HEK293 (cell line): ENCODE measurements at regions not wholly inside any gene's neighbourhood (a gene's known extent, or its start where the extent isn't known, plus 50 kb on each side); places are given as distances from the start of the nearest gene placed in this dataset.

ENCODE experiments used
- CTCF ChIA-PET: fragments of 350-600 bp; formaldehyde crosslinking; extraction: SDS; loops from one replicate; lab custom pipeline; 2021; ENCODE audit warnings: antibody characterized with exemption; lab: Yijun Ruan, JAX
- POLR2A ChIA-PET: fragments of 300-600 bp; formaldehyde crosslinking; extraction: SDS; loops from one replicate; lab custom pipeline; 2020; ENCODE audit warnings: antibody characterized with exemption, inconsistent platforms; lab: Yijun Ruan, JAX
- H3K27ac ChIP-seq: fragments of 200-500 bp; sonication (Bioruptor generic); 2 replicates; pipeline ENCODE4 v1.5.1; 2014; ENCODE audit warnings: low read depth, low read length, control low read depth, inconsistent platforms; ENCODE audit errors: extremely low read depth
- H3K36me3 ChIP-seq, 2 experiments: fragments of 200-500 bp in 1 of 2; sonication (Bioruptor generic) in 1 of 2; 1 replicate in 1 of 2; 2 replicates in 1 of 2; pipeline ENCODE4 v1.5.1; 2014 to 2017; ENCODE audit warnings: inconsistent platforms in 2 of 2, low read length in 2 of 2; ENCODE audit not compliant: control insufficient read depth in 2 of 2, insufficient read depth in 1 of 2
- H3K4me1 ChIP-seq: fragments of 200-500 bp; sonication (Bioruptor generic); 2 replicates; pipeline ENCODE4 v1.5.1; 2014; ENCODE audit warnings: mild to moderate bottlenecking, low read length, inconsistent platforms; ENCODE audit not compliant: control insufficient read depth, insufficient read depth
- H3K4me3 ChIP-seq: 2 replicates; pipeline ENCODE4 v1.5.1; 2011; ENCODE audit warnings: low read depth, mild to moderate bottlenecking, control low read depth, low read length, moderate library complexity
- H3K9me3 ChIP-seq: fragments of 200-500 bp; sonication (Bioruptor generic); 2 replicates; pipeline ENCODE4 v1.5.1; 2014; ENCODE audit warnings: low read depth, low read length, inconsistent platforms; ENCODE audit not compliant: control insufficient read depth, insufficient read depth
- GLI4 ChIP-seq: fragments of 450-650 bp; formaldehyde crosslinking; IDR thresholded peaks from 2 replicates; pipeline ENCODE4 v1.5.1; 2016; ENCODE audit warnings: missing biosample characterization, missing genetic modification characterization
- KLF7 ChIP-seq: fragments of 450-650 bp; formaldehyde crosslinking; IDR thresholded peaks from 2 replicates; pipeline ENCODE4 v1.5.1; 2016; ENCODE audit warnings: missing biosample characterization, missing genetic modification characterization, borderline replicate concordance
- KLF9 ChIP-seq: fragments of 450-650 bp; formaldehyde crosslinking; IDR thresholded peaks from 2 replicates; pipeline ENCODE4 v1.5.1; 2016; ENCODE audit warnings: missing biosample characterization, missing genetic modification characterization, low read depth
- OSR2 ChIP-seq: fragments of 450-650 bp; formaldehyde crosslinking; IDR thresholded peaks from 2 replicates; pipeline ENCODE4 v1.5.1; 2016; ENCODE audit warnings: missing biosample characterization, missing genetic modification characterization
- RBAK ChIP-seq: fragments of 450-650 bp; formaldehyde crosslinking; IDR thresholded peaks from 2 replicates; pipeline ENCODE4 v1.5.1; 2016; ENCODE audit warnings: missing biosample characterization, missing genetic modification characterization
- WT1 ChIP-seq: fragments of 450-650 bp; formaldehyde crosslinking; IDR thresholded peaks from 2 replicates; pipeline ENCODE4 v1.5.1; 2016; ENCODE audit warnings: missing biosample characterization, missing genetic modification characterization
- ZBTB17 ChIP-seq: fragments of 450-650 bp; formaldehyde crosslinking; IDR thresholded peaks from 2 replicates; pipeline ENCODE4 v1.5.1; 2016; ENCODE audit warnings: missing biosample characterization, missing genetic modification characterization
- ZBTB49 ChIP-seq: fragments of 450-650 bp; formaldehyde crosslinking; IDR thresholded peaks from 2 replicates; pipeline ENCODE4 v1.5.1; 2016; ENCODE audit warnings: missing biosample characterization, missing genetic modification characterization, low read depth
- ZIC2 ChIP-seq: fragments of 450-650 bp; formaldehyde crosslinking; IDR thresholded peaks from 2 replicates; pipeline ENCODE4 v1.5.1; 2016; ENCODE audit warnings: missing biosample characterization, missing genetic modification characterization
- ZNF138 ChIP-seq: fragments of 450-650 bp; formaldehyde crosslinking; IDR thresholded peaks from 2 replicates; pipeline ENCODE4 v1.5.1; 2016; ENCODE audit warnings: missing biosample characterization, missing genetic modification characterization, borderline replicate concordance
- ZNF148 ChIP-seq: fragments of 450-650 bp; formaldehyde crosslinking; IDR thresholded peaks from 2 replicates; pipeline ENCODE4 v1.5.0; 2017; ENCODE audit warnings: missing biosample characterization, missing genetic modification characterization, borderline replicate concordance
- ZNF239 ChIP-seq: fragments of 450-650 bp; formaldehyde crosslinking; IDR thresholded peaks from 2 replicates; pipeline ENCODE4 v1.5.1; 2016; ENCODE audit warnings: missing biosample characterization, missing genetic modification characterization
- ZNF335 ChIP-seq: fragments of 450-650 bp; formaldehyde crosslinking; conservative IDR thresholded peaks from 2 replicates; pipeline ENCODE4 v1.5.1; 2016; ENCODE audit warnings: missing biosample characterization, missing genetic modification characterization
- ZNF350 ChIP-seq: fragments of 450-650 bp; formaldehyde crosslinking; IDR thresholded peaks from 2 replicates; pipeline ENCODE4 v1.5.0; 2017; ENCODE audit warnings: missing biosample characterization, mild to moderate bottlenecking, missing genetic modification characterization
- ZNF394 ChIP-seq: fragments of 450-650 bp; formaldehyde crosslinking; IDR thresholded peaks from 2 replicates; pipeline ENCODE4 v1.5.1; 2016; ENCODE audit warnings: missing biosample characterization, missing genetic modification characterization, mild to moderate bottlenecking, moderate library complexity, borderline replicate concordance
- ZNF555 ChIP-seq: fragments of 450-650 bp; formaldehyde crosslinking; conservative IDR thresholded peaks from 2 replicates; pipeline ENCODE4 v1.5.1; 2017; ENCODE audit warnings: missing biosample characterization, mild to moderate bottlenecking, missing genetic modification characterization, inconsistent platforms
- ZNF580 ChIP-seq: fragments of 450-650 bp; formaldehyde crosslinking; IDR thresholded peaks from 2 replicates; pipeline ENCODE4 v1.5.1; 2016; ENCODE audit warnings: missing biosample characterization, missing genetic modification characterization
- ZNF660 ChIP-seq: fragments of 450-650 bp; IDR thresholded peaks from 2 replicates; pipeline ENCODE4 v1.5.1; 2018; ENCODE audit warnings: missing biosample characterization, mild to moderate bottlenecking, missing genetic modification characterization
- ZNF747 ChIP-seq: fragments of 450-650 bp; formaldehyde crosslinking; IDR thresholded peaks from 2 replicates; pipeline ENCODE4 v1.5.1; 2016; ENCODE audit warnings: missing biosample characterization, missing genetic modification characterization
- ZNF837 ChIP-seq: fragments of 450-650 bp; formaldehyde crosslinking; IDR thresholded peaks from 2 replicates; pipeline ENCODE4 v1.5.1; 2016; ENCODE audit warnings: missing biosample characterization, missing genetic modification characterization
- ZSCAN30 ChIP-seq: fragments of 450-650 bp; IDR thresholded peaks from 2 replicates; pipeline ENCODE4 v1.5.1; 2018; ENCODE audit warnings: missing biosample characterization, mild to moderate bottlenecking, missing genetic modification characterization, moderate library complexity

- Histone ChIP-seq H3K4me3 (no peak overlapping the region), H3K36me3 (no peaks in the 10 kb centered on the region), H3K27ac (no peak overlapping the region), H3K9me3 (no peaks in the 10 kb centered on the region; the same call in 1 of the 2 replicates)
- ChIA-PET CTCF (no interaction called here), POLR2A (no interaction called here)
- TF ChIP-seq ZNF148 (tag by site-specific recombination) = no peak
- TF ChIP-seq, all 188 proteins: peak for 0
- H3K4me1 ChIP-seq = no peaks in the 10 kb centered on the region
Observed at GRCh38 chr5:7105358-7105757, 290.6 kb upstream of the ADCY2 start.

GRCh38 chr5:7117961-7118360, 278.0 kb upstream of the ADCY2 start:
- TF ChIP-seq ZNF148 (tag by site-specific recombination) = no peak
- H3K9me3 ChIP-seq = no peaks in the 10 kb centered on the region; the same call in 1 of the 2 replicates
- ChIA-PET CTCF (no interaction called here), POLR2A (no interaction called here)
- no peak overlapping the region for H3K27ac ChIP-seq
- H3K36me3 ChIP-seq = no peaks in the 10 kb centered on the region
- H3K4me3 ChIP-seq = no peak overlapping the region
- no peaks in the 10 kb centered on the region for H3K4me1 ChIP-seq

- TF ChIP-seq GLI4 = no peak
- no peak for TF ChIP-seq KLF9 (tag by site-specific recombination)
- no peak for TF ChIP-seq ZNF138 (tag by site-specific recombination)
- TF ChIP-seq ZNF350 (tag by site-specific recombination) = no peak
- no peak for TF ChIP-seq ZNF239
- no peak for TF ChIP-seq ZBTB17 (tag by site-specific recombination)
- no peak for TF ChIP-seq ZNF335 (tag by site-specific recombination)
- no peak overlapping the region for H3K27ac ChIP-seq
- ChIA-PET POLR2A (no interaction called here), CTCF (interaction anchor here (0.6 kb wide), 1 partner anchor 18 kb away, joined by 3 read pairs; no protein-coding TSS in a partner anchor)
- no peaks in the 10 kb centered on the region for H3K36me3 ChIP-seq
- no peak overlapping the region for H3K4me3 ChIP-seq
- H3K4me1 ChIP-seq = no peaks in the 10 kb centered on the region
- H3K9me3 ChIP-seq = no peaks in the 10 kb centered on the region
Observed at GRCh38 chr5:7131680-7132079, 264.3 kb upstream of the ADCY2 start.

GRCh38 chr5:7146886-7147285, 249.1 kb upstream of the ADCY2 start:
- H3K9me3 ChIP-seq = no peaks in the 10 kb centered on the region
- ChIA-PET POLR2A (no interaction called here), CTCF (interaction anchor here (0.7 kb wide), 1 partner anchor 443 kb away, joined by 3 read pairs; no protein-coding TSS in a partner anchor)
- H3K36me3 ChIP-seq = no peaks in the 10 kb centered on the region
- H3K4me3 ChIP-seq = no peak overlapping the region
- no peak overlapping the region for H3K27ac ChIP-seq
- H3K4me1 ChIP-seq = no peaks in the 10 kb centered on the region
- TF ChIP-seq ZNF660 (tag by site-specific recombination) (no peak), RBAK (no peak), KLF7 (no peak), ZNF837 (tag by site-specific recombination) (no peak), OSR2 (tag by site-specific recombination) (no peak), ZIC2 (tag by site-specific recombination) (no peak), ZSCAN30 (tag by site-specific recombination) (no peak), ZNF747 (tag by site-specific recombination) (no peak), ZNF555 (tag by site-specific recombination) (no peak), WT1 (tag by site-specific recombination) (no peak), ZBTB49 (no peak), ZNF394 (tag by site-specific recombination) (no peak), ZNF580 (tag by site-specific recombination) (no peak)
